HFFc6 (cell line): ENCODE measurements at regions not wholly inside any gene's neighbourhood (a gene's known extent, or its start where the extent isn't known, plus 50 kb on each side); places are given as distances from the start of the nearest gene placed in this dataset.

Source experiments
- DNase-seq: peaks from one replicate; pipeline ENCODE4 v3.0.0-alpha.2; 2018
- H3K27ac Mint-ChIP-seq: 2 replicates; pipeline ENCODE4 v1.8.0; 2020; ENCODE audit warnings: mild to moderate bottlenecking, mixed read lengths
- H3K27me3 Mint-ChIP-seq: 2 replicates; pipeline ENCODE4 v1.8.0; 2021; ENCODE audit warnings: mild to moderate bottlenecking, moderate library complexity, mixed read lengths; ENCODE audit not compliant: insufficient read depth
- H3K36me3 Mint-ChIP-seq: 2 replicates; pipeline ENCODE4 v1.8.0; 2021; ENCODE audit warnings: low read depth, mixed read lengths
- H3K4me1 Mint-ChIP-seq: 2 replicates; pipeline ENCODE4 v1.8.0; 2020; ENCODE audit warnings: low read depth, mixed read lengths
- H3K4me3 Mint-ChIP-seq: 2 replicates; pipeline ENCODE4 v1.8.0; 2020; ENCODE audit warnings: mild to moderate bottlenecking, moderate library complexity, mixed read lengths
- H3K9me3 Mint-ChIP-seq: 2 replicates; pipeline ENCODE4 v1.8.0; 2020; ENCODE audit warnings: mild to moderate bottlenecking, mixed read lengths
- TF ChIP-seq, protein P1 (sequence below): fragments of 200-600 bp; sonication (generic); IDR thresholded peaks from 2 replicates; pipeline ENCODE4 v1.5.0; 2021; ENCODE audit warnings: antibody characterized with exemption, mild to moderate bottlenecking

DNA sequence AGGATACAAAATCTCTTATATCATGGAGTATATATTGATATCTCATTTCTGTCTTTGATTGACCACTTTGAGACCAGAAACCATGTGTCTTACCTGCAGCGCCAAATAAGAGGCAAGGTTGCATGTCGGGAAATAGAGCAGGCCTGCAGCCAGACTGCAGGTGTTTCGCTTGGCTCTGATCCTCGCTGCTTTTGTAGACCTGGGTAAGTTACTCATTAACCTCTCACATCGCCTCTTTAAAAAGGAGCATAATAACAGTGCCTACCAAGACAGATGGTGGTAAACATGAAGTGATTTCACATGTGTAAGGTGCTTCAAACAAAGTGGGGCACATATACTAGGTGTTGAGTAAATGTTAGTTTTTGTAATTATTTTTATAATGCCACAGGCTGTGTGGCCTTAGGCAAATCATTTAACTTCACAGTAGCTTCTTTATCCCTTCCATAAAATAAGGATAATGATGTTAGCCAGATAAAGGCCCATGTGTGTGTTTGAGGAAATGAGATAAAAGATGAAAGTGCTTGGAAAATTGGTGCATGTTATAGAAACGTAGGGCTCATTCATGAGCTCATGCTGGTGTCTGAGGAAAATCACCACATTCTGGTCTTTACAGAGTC is 248.8 kb upstream of the MAP3K7 start:
- Mint-ChIP-seq H3K36me3 (no peaks in the 10 kb centered on the region), H3K9me3 (peaks cover 29% of the 10 kb centered on the region), H3K4me1 (no peaks in the 10 kb centered on the region), H3K4me3 (no peak overlapping the region), H3K27ac (no peak overlapping the region), H3K27me3 (peaks cover 2% of the 10 kb centered on the region)
- TF ChIP-seq, protein P1, sequence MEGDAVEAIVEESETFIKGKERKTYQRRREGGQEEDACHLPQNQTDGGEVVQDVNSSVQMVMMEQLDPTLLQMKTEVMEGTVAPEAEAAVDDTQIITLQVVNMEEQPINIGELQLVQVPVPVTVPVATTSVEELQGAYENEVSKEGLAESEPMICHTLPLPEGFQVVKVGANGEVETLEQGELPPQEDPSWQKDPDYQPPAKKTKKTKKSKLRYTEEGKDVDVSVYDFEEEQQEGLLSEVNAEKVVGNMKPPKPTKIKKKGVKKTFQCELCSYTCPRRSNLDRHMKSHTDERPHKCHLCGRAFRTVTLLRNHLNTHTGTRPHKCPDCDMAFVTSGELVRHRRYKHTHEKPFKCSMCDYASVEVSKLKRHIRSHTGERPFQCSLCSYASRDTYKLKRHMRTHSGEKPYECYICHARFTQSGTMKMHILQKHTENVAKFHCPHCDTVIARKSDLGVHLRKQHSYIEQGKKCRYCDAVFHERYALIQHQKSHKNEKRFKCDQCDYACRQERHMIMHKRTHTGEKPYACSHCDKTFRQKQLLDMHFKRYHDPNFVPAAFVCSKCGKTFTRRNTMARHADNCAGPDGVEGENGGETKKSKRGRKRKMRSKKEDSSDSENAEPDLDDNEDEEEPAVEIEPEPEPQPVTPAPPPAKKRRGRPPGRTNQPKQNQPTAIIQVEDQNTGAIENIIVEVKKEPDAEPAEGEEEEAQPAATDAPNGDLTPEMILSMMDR, result no peak
- DNase-seq, result no peak

DNA sequence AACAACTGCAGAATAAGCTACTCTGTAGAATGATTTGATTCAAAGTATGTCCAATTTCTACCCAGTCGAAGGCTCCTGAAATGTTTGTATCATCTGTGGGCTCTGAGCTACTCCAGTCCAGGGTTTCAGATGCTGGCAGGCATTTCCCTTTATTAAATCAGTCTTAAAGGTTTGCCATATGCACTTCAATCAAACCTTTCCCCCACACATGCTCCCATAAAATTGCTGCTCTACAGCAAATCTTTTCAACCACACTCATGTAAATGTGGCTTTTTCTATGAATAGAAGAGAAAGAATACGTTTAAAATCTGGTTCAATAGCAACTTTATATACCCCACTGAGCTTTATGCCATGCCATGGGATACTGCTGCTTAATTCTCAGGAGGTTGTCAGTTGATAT is 242.4 kb upstream of the MAP3K7 start:
- Mint-ChIP-seq H3K27me3 (peaks cover 2% of the 10 kb centered on the region; the same call in 1 of the 2 replicates), H3K36me3 (no peaks in the 10 kb centered on the region), H3K9me3 (peaks cover 17% of the 10 kb centered on the region), H3K4me1 (no peaks in the 10 kb centered on the region), H3K4me3 (no peak overlapping the region), H3K27ac (no peak overlapping the region)
- TF ChIP-seq, protein P1, result no peak
- no peak for DNase-seq

DNA sequence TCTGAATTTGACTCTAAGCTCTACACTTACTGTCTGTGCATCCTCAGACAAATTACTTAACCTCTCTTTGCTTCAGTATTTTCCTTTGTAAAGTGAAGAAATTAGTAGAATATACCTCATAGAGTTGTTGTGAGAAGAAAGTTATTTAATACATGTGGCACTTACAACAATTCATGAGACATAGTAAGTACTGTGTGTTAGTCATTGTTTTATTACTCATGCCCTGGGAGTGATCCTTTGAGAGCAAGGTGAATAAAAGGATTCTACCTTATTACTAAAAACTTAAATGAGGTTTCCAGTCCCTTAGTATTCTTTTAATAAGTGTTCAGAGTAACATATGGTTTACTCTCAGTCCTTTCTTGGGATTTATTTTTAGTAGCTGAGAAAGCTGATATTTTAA is 233.6 kb upstream of the MAP3K7 start:
- H3K4me3 Mint-ChIP-seq, result no peak overlapping the region
- H3K27me3 Mint-ChIP-seq, result peaks cover 1% of the 10 kb centered on the region; the same call in 1 of the 2 replicates
- no peak for DNase-seq
- H3K36me3 Mint-ChIP-seq, result no peaks in the 10 kb centered on the region
- TF ChIP-seq, protein P1, result no peak
- H3K9me3 Mint-ChIP-seq, result peaks cover 9% of the 10 kb centered on the region
- H3K27ac Mint-ChIP-seq, result no peak overlapping the region
- no peaks in the 10 kb centered on the region for H3K4me1 Mint-ChIP-seq

DNA sequence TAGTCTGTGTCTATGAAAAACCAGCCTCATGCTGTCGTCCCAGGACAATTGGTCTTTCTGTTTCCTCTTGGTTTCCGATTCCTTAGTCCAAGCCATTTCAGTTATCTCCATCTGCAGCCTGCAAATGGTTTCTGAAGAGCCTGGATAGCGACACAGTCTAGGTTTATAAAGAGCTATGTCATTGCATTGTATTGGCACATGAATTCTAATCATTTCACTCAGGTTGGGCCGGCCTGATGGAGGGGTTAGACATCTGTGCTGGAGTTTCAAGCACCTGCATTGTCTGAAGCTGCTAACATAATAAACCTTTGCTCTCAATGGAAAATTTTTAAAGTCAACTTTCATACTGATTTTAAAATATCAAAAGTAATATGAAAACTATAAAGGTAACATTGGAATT is 232.6 kb upstream of the MAP3K7 start:
- Mint-ChIP-seq H3K27ac (no peak overlapping the region), H3K27me3 (peaks cover 2% of the 10 kb centered on the region; the same call in 1 of the 2 replicates), H3K36me3 (no peaks in the 10 kb centered on the region), H3K4me1 (no peaks in the 10 kb centered on the region), H3K4me3 (no peak overlapping the region), H3K9me3 (peaks cover 14% of the 10 kb centered on the region)
- DNase-seq, result no peak
- TF ChIP-seq, protein P1, result no peak

DNA sequence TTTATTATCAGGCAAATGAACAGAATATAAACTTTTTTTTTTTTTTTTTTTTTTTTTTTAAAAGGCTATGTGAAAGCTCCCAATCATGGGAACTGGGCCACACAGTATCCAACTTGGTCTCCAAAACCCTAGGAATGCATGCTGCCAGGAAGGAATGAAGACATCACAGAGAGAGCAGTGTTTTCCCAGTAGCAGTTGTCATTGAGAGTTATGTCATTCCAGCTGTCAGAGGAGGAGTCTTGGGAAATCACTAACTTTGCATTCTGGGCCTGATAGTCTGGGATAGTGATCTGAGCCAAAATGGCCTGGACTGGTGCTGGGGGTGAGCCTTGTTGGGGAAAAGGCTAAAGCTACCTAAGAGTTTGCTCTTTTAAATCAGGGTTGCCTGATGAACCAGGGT is 231.3 kb upstream of the MAP3K7 start:
- no peak overlapping the region for H3K4me3 Mint-ChIP-seq
- no peak overlapping the region for H3K27ac Mint-ChIP-seq
- peaks cover 1% of the 10 kb centered on the region; the same call in 1 of the 2 replicates for H3K27me3 Mint-ChIP-seq
- no peak for DNase-seq
- TF ChIP-seq, protein P1, result no peak
- no peaks in the 10 kb centered on the region for H3K4me1 Mint-ChIP-seq
- no peaks in the 10 kb centered on the region for H3K36me3 Mint-ChIP-seq
- H3K9me3 Mint-ChIP-seq, result peaks cover 27% of the 10 kb centered on the region
